Liver (tissue), 8 donors: ENCODE measurements at regions not wholly inside any gene's neighbourhood (a gene's known extent, or its start where the extent isn't known, plus 50 kb on each side); places are given as distances from the start of the nearest gene placed in this dataset.

Source experiments
- DNase-seq: peaks from one replicate; pipeline ENCODE4 v3.0.0-alpha.2; 2017; ENCODE audit warnings: low spot score
- H3K27ac ChIP-seq, 2 donors: one replicate each; pipeline ENCODE4 v1.7.0; 2013; ENCODE audit warnings: inconsistent platforms in 2 of 2, low read length in 2 of 2, control low read depth in 1 of 2, low read depth in 1 of 2, mild to moderate bottlenecking in 1 of 2
- H3K27me3 ChIP-seq, 4 donors: one replicate each; pipeline versions ENCODE4 v1.6.1 to v1.7.0; 2013; ENCODE audit warnings: low read length in 3 of 4, inconsistent platforms in 1 of 4, mild to moderate bottlenecking in 1 of 4, moderate library complexity in 1 of 4; ENCODE audit not compliant: control insufficient read depth in 4 of 4, insufficient read depth in 4 of 4
- H3K36me3 ChIP-seq, 4 donors: one replicate each; pipeline versions ENCODE4 v1.6.1 to v1.7.0; 2013; ENCODE audit warnings: low read length in 3 of 4, mild to moderate bottlenecking in 3 of 4, low read depth in 1 of 4, moderate library complexity in 1 of 4; ENCODE audit not compliant: control insufficient read depth in 4 of 4, insufficient read depth in 3 of 4
- H3K4me1 ChIP-seq, 4 donors: one replicate each; pipeline versions ENCODE4 v1.6.1 to v1.7.0; 2013; ENCODE audit warnings: low read length in 3 of 4, mild to moderate bottlenecking in 3 of 4, moderate library complexity in 1 of 4; ENCODE audit not compliant: control insufficient read depth in 4 of 4, insufficient read depth in 4 of 4
- H3K4me3 ChIP-seq, 3 donors: one replicate each; pipeline versions ENCODE4 v1.6.1 to v1.7.0; 2013; ENCODE audit warnings: low read length in 3 of 3, control low read depth in 1 of 3, low read depth in 1 of 3, mild to moderate bottlenecking in 1 of 3
- H3K9ac ChIP-seq, 2 donors: one replicate each; pipeline ENCODE4 v1.7.0; 2013; ENCODE audit warnings: low read length in 2 of 2, mild to moderate bottlenecking in 2 of 2, moderate library complexity in 2 of 2, control low read depth in 1 of 2, low read depth in 1 of 2
- H3K9me3 ChIP-seq, 4 donors: one replicate each; pipeline versions ENCODE4 v1.6.1 to v1.7.0; 2013; ENCODE audit warnings: low read length in 3 of 4; ENCODE audit not compliant: control insufficient read depth in 4 of 4
- ATF3 ChIP-seq: IDR thresholded peaks from 2 replicates; pipeline ENCODE4 v1.6.1; 2016; ENCODE audit warnings: antibody characterized with exemption
- CTCF ChIP-seq: fragments of 150-350 bp; IDR thresholded peaks from 2 replicates; pipeline ENCODE4 v1.5.1; 2017; ENCODE audit warnings: improper control_type of control experiment, low read depth, low read length; ENCODE audit not compliant: missing input control
- EGR1 ChIP-seq, 2 donors: IDR thresholded peaks; 2 replicates each; pipeline ENCODE4 v1.6.1; 2016 to 2018; ENCODE audit warnings: antibody characterized with exemption in 2 of 2, low read depth in 2 of 2
- FOXA1 ChIP-seq: IDR thresholded peaks from 2 replicates; pipeline ENCODE4 v1.6.1; 2016; ENCODE audit warnings: antibody characterized with exemption
- FOXA2 ChIP-seq: IDR thresholded peaks from 2 replicates; pipeline ENCODE4 v1.6.1; 2016; ENCODE audit warnings: antibody characterized with exemption
- GABPA ChIP-seq, 2 donors: IDR thresholded peaks in 1 of 2; conservative IDR thresholded peaks in 1 of 2; 2 replicates each; pipeline ENCODE4 v1.6.1; 2016; ENCODE audit warnings: antibody characterized with exemption in 2 of 2, mild to moderate bottlenecking in 1 of 2, moderate library complexity in 1 of 2
- HNF4A ChIP-seq, 2 donors: conservative IDR thresholded peaks; 2 replicates each; pipeline ENCODE4 v1.6.1; 2016; ENCODE audit warnings: antibody characterized with exemption in 2 of 2, mild to moderate bottlenecking in 2 of 2
- HNF4G ChIP-seq: IDR thresholded peaks from 2 replicates; pipeline ENCODE4 v1.6.1; 2016; ENCODE audit warnings: antibody characterized with exemption
- JUND ChIP-seq, 2 donors: IDR thresholded peaks; 2 replicates each; pipeline ENCODE4 v1.6.1; 2016; ENCODE audit warnings: antibody characterized with exemption in 2 of 2
- MAX ChIP-seq: IDR thresholded peaks from 2 replicates; pipeline ENCODE4 v1.6.1; 2016; ENCODE audit warnings: antibody characterized with exemption
- NR2F2 ChIP-seq: IDR thresholded peaks from 2 replicates; pipeline ENCODE4 v1.6.1; 2016; ENCODE audit warnings: antibody characterized with exemption
- RAD21 ChIP-seq, 2 donors: IDR thresholded peaks; 2 replicates each; pipeline ENCODE4 v1.6.1; 2016; ENCODE audit warnings: antibody characterized with exemption in 2 of 2, mild to moderate bottlenecking in 2 of 2
- REST ChIP-seq: IDR thresholded peaks from 2 replicates; pipeline ENCODE4 v1.6.1; 2016; ENCODE audit warnings: antibody characterized with exemption, mild to moderate bottlenecking
- RXRA ChIP-seq, 2 donors: IDR thresholded peaks; 2 replicates each; pipeline ENCODE4 v1.6.1; 2017 to 2018; ENCODE audit warnings: antibody characterized with exemption in 2 of 2, mild to moderate bottlenecking in 1 of 2
- SP1 ChIP-seq: IDR thresholded peaks from 2 replicates; pipeline ENCODE4 v1.6.1; 2018; ENCODE audit warnings: antibody characterized with exemption, mild to moderate bottlenecking
- TAF1 ChIP-seq: conservative IDR thresholded peaks from 2 replicates; pipeline ENCODE4 v1.6.1; 2016; ENCODE audit warnings: antibody characterized with exemption, mild to moderate bottlenecking
- YY1 ChIP-seq: IDR thresholded peaks from 2 replicates; pipeline ENCODE4 v1.6.1; 2016; ENCODE audit warnings: antibody characterized with exemption, mild to moderate bottlenecking
- ZBTB33 ChIP-seq: IDR thresholded peaks from 2 replicates; pipeline ENCODE4 v1.6.1; 2016; ENCODE audit warnings: antibody characterized with exemption
- WGBS: extraction: QIAGEN DNeasy Blood & Tissue Kit; methylation state at CpG from one replicate; pipeline ENCODE4 v1.1.7; 2013; 5-methylcytosine and 5-hydroxymethylcytosine counted together
- donor health status: healthy.
- donor health status: healthy.
- donor health status: healthy.
- donor health status: healthy.
- donor health status: healthy.

- no peaks in the 10 kb centered on the region for H3K9me3 ChIP-seq
- no peak overlapping the region for H3K9ac ChIP-seq
- WGBS: 65% methylated on average over 3 of the region's 3 CpGs
- H3K4me1 ChIP-seq: no peaks in the 10 kb centered on the region
- no peaks in the 10 kb centered on the region for H3K27me3 ChIP-seq
- no peak overlapping the region for H3K4me3 ChIP-seq
- TF ChIP-seq MAX (no peak), TAF1 (no peak), ZBTB33 (no peak), GABPA (IDR thresholded peaks at IDR 0.05 in 1 of 2, conservative IDR thresholded peaks at IDR 0.05 in 1 of 2) (no peak), FOXA1 (no peak), SP1 (no peak), YY1 (no peak), JUND (IDR thresholded peaks at IDR 0.05) (no peak)
- H3K27ac ChIP-seq: no peak overlapping the region
- no peak for DNase-seq
- no peaks in the 10 kb centered on the region for H3K36me3 ChIP-seq
Observed at GRCh38 chr9:26710008-26710407, 182.6 kb downstream of the CAAP1 start.

- Histone ChIP-seq H3K9ac (no peak overlapping the region), H3K36me3 (no peaks in the 10 kb centered on the region), H3K4me3 (no peak overlapping the region), H3K27me3 (no peaks in the 10 kb centered on the region), H3K9me3 (no peaks in the 10 kb centered on the region), H3K27ac (no peak overlapping the region), H3K4me1 (no peaks in the 10 kb centered on the region)
- 77% methylated on average over 3 of the region's 3 CpGs for WGBS
- DNase-seq: no peak
- TF ChIP-seq JUND (IDR thresholded peaks at IDR 0.05) (no peak), FOXA1 (no peak), NR2F2 (no peak), HNF4A (conservative IDR thresholded peaks at IDR 0.05) (no peak), GABPA (IDR thresholded peaks at IDR 0.05 in 1 of 2, conservative IDR thresholded peaks at IDR 0.05 in 1 of 2) (no peak), RAD21 (IDR thresholded peaks at IDR 0.05) (no peak), CTCF (no peak), FOXA2 (no peak), ATF3 (no peak), ZBTB33 (no peak), TAF1 (no peak), RXRA (IDR thresholded peaks at IDR 0.05) (no peak), SP1 (no peak), MAX (no peak), HNF4G (no peak), EGR1 (IDR thresholded peaks at IDR 0.05; ENCODE audit: low read depth in 2 of 2) (no peak), YY1 (no peak), REST (no peak)
Observed at GRCh38 chr9:26706223-26706622, 186.4 kb downstream of the CAAP1 start.
